GM19238 (cell line): ENCODE measurements at regions not wholly inside any gene's neighbourhood (a gene's known extent, or its start where the extent isn't known, plus 50 kb on each side); places are given as distances from the start of the nearest gene placed in this dataset.

Experiments used
- DNase-seq: peaks from one replicate; pipeline ENCODE4 v3.0.0; 2011; ENCODE audit warnings: low spot score; ENCODE audit not compliant: insufficient read length

DNA sequence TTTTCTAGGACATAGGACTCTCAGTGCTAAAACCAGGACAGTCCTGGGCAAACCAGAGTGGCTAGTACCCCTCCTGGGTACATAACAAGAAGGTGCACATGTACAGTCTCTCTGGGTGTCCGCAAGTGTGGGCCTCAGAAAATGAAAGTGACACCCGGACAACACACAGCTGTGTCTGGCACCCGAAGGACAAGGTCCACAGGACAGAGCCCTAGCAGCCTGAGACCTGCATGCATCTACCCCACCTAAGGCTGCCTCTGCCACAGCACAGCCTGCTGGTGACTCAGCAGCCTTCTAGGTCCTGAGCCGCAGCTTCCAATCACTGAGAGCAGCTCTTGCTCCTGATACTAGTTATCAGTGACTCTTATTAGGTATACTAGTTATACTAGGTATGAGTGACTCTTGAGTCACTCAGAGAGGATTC is 784.1 kb upstream of the TBX3 start:
- no peak for DNase-seq

DNA sequence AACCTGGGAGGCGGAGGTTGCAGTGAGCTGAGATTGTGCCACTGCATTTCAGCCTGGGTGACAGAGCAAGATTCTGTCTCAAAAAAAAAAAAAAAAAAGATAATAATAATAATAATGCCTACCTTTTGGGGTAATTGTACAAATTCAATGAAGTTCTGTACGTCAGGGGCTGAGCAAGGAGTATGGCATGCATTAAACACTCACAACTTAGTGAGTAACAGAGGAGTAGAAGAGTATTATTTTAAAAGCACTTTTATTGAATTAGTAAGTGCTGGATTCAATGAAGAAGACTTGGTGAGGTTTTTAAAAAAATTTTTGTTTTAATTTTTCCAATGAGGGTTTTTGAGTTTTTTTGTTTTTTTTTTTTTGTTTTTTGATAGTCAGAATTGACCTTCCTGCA is 783.6 kb upstream of the TBX3 start:
- DNase-seq: no peak

GRCh38 chr12:115466076-115466475 is 782.1 kb upstream of the TBX3 start:
- DNase-seq: no peak

DNA sequence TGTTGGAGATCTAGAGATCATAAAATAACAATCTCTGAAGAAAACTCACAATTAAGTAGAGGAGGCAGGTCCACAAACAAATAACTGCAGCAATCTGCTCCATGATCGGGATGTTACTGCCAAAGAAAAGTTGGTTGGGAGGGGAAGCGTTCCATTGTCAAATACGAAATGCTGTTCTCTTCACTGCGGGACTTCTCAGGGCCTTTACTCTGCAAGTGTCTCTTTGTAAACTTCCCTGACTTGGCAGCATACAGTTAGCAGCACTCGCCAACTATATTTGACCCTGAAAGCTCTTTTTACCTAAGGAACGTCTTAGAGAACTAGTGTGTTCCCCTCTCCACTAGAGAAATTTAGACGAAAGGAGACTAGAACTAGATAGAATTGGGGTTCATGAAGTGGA is 780.7 kb upstream of the TBX3 start:
- DNase-seq: no peak

GRCh38 chr12:115464111-115464581 is 780.2 kb upstream of the TBX3 start:
- DNase-seq: no peak

GRCh38 chr12:115461401-115461800 is 777.4 kb upstream of the TBX3 start:
- DNase-seq: no peak

DNA sequence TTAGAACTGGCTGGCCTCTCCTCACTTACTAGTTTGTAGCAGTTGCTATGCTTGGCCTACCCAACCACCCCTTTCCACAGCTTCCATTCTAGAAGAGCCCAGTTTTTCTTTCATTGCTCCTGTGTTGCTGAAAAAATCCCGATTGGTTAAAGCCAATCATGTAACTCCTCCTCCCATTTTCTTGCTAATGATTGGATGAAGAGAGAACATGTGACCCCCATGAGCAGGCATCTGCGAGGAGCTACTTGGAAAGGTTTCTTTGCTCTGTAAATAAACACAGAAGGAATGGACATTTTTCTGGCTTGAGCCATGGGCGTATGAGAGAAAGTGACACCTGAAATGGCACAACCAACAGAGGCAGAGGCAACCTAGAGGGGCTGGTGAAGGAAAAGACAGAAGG is 773.8 kb upstream of the TBX3 start:
- DNase-seq: no peak

DNA sequence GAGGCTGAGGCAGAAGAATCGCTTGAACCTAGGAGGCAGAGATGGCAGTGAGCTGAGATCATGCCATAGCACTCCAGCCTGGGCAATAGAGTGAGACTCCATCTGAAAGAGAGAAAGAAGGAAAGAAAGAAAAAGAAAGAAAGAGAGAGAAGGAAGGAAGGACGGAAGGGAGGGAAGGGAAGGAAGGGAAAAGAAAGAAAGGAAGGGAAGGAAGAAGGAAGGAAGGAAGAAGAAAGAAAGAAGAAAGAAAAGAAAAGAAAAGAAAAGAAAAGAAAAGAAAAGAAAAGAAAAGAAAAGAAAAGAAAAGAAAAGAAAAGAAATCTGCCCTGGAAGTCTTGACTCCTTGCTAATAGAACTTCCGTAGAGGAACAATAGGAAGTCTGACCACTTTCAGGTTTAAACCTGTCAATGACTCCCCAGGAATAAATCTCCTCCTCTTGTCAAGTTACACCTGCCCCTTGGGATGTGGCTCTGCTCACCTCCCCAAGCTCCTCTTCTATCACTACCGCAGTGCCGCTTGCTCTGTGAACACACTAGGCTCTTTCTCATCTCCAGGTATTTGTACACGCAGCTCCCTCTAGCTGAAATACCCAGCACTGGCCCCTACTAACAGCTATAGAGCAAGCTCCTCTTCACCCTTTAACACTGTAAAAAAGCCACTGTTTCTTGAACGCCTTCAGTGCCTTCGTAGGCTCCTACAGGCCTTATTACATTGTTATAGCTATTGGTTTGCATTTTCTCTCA is 773.1 kb upstream of the TBX3 start:
- no peak for DNase-seq

- no peak for DNase-seq
Observed at GRCh38 chr12:115455268-115455681, 771.3 kb upstream of the TBX3 start.

DNA sequence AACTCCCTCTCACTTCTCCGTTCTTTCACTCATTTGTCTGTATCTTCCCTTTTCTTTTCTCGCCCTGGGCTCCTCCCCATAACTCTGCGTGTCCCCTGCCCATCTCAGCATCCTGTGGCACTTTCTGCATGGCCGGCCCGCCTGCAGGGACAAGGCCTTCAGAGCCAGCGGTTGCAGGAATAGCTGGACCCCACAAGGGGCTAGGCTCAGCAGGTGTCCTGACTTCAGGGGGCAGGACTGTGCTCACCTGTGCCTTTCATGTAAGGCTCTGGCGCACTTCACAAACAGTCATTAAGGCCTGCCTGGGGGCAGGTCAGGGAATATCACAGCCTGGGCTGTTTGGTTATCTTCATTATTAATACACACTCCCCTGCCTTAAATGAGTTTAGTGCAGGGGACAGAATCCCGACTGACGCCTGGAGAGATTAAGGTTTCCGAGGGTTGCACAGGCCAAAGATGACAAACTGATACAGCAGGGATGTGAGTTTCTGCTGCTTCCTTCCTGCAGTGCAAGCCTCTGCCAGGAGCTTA is 768.8 kb upstream of the TBX3 start:
- no peak for DNase-seq

- DNase-seq: peak; percentile 3
Observed at GRCh38 chr12:115451780-115452736, 768.1 kb upstream of the TBX3 start.

DNA sequence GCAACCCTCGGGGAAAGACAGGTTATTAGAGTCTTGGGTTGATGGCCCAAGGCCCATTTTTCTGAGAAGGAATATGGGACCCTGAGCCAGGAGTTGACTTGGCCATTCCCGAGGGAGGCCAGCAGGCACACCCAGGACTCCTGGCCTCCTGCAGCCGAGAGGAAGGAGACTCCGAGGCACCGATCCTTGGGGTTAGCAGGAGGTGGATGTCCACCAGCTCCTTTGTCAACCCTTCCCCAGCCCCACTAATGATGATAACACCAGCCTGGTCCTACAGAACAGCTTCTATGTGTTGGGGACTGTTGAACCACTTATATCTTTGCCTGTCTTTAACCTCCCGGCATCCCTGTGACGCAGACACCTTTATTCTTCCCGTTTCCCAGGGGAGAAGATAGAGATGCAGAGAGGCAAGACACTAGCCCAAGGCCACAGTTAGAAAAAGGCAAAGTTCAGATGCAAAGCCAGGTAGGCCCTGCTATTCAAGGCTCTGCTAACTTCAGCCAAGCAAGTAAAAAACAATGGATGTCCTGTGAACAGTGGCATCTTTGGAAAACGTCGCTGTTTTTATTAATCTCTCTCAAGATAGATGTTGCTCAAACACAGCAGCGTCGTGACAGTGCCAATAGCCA is 767.3 kb upstream of the TBX3 start:
- DNase-seq: no peak

DNA sequence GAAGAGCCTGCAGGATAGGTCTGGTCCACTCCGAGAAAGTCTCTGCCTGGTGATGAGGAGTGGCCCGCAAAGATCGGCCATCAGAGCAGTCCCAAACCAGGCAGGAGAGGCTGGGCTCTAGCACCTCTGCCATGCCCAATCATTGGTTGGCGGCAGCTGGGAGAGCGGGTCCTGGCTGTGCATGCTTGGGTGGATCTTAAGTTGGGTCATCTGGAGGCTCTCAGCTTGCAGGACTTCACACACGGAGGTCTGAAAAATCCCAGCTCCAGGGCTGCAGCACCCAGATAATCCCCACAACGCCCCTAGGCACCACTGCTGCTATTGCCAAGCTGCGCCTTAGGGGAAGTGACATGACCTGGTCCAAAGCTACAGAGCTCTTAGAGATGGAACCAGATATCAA is 766.7 kb upstream of the TBX3 start:
- DNase-seq: no peak

DNA sequence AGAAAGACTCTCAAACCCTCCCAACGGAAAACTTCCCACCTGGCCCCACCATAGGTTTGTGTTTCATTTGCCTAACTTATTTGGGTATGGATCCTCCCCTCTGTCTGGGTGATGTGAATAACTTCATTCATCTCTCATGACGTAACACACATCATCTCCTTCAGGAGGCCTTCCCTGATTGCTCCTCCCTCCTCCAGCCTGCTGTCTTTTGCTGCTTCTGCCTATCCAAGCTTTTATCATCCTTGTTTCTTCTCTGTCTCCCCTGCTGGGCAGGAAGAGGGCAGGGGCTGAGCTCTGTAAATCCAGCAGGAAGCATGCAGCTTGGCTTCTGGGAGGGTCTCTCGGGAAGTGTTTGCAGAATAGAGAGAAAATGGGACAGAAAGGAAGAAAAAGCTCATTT is 766.0 kb upstream of the TBX3 start:
- no peak for DNase-seq

DNA sequence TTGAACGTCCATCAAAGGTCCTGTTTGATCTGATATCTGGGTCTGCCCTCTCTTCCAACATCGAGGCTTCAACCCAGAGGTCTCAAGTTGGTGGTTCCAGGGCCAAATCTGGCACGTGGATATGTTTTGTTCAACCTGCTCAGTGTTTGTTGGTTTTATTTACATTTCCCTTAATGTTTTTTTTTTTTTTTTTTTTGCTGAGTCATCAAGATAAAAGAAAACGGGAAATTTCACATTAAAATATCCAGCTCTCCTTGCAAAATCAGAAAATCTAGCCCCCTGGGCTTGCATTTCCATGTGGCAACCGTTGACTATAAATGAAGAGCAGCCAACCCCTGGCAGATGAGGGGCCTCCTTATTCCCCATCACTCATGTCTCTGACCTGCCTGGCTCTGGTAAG is 765.6 kb upstream of the TBX3 start:
- DNase-seq: no peak

DNA sequence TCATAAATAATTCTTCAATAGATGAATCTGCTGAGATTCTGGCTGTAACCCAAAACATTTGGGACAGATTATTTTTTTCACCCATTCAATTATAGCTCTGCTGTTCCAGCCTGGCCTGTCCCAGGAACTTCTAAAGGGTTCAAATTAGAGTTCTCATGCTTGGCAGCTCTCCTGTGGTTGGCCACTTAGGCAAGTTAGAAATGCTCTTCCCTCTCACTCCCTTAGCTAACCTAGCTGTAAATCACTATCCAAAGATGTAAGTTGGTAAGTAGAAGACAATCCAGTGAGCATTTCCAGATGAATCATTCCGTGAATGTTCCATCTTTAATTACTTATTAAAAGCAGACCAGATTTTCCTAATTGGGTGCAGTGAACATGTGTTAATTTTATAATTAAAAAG is 760.4 kb upstream of the TBX3 start:
- no peak for DNase-seq

GRCh38 chr12:115443351-115443938 is 759.5 kb upstream of the TBX3 start:
- no peak for DNase-seq

- DNase-seq: no peak
Observed at GRCh38 chr12:115440438-115440837, 756.5 kb upstream of the TBX3 start.

DNA sequence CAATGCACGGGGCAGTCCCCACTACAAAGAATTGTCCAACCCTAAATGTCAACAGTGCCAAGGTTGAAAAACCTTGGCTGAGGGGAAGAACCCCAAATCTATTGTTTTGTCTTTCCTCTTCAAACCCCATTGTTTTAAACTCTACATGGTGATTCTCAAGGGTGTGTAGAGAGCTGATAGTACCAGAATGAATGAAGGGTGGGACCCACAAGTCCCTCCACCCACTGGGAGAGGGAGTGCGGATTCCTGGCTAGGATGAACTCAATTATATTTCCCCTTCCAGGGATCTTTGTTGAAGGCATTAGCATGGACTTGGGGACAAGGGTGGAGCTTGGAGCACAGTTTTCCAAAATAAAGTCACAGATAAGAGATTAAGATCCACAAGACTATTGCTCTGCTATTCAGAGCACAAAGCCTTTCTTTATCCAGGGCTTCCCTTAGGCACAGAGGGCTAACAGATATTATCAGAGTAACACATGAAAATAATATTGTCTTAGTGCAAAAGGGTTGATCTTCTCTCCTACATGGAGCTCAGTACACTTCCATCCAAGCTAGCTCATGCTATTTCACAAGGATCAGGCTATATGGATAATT is 755.1 kb upstream of the TBX3 start:
- no peak for DNase-seq

GRCh38 chr12:115438314-115438713 is 754.3 kb upstream of the TBX3 start:
- DNase-seq: no peak

- DNase-seq: no peak
Observed at GRCh38 chr12:115437061-115437567, 753.1 kb upstream of the TBX3 start.
